GM23338 (cell line): ENCODE measurements at regions not wholly inside any gene's neighbourhood (a gene's known extent, or its start where the extent isn't known, plus 50 kb on each side); places are given as distances from the start of the nearest gene placed in this dataset.

Experiments
- ATAC-seq: fragments of 200-7000 bp; cut with Tn5 transposase; 3 replicates; pipeline ENCODE4 v1.9.1; 2020
- DNase-seq: peaks from one replicate; pipeline ENCODE4 v3.0.0-alpha.2; 2015; ENCODE audit warnings: low spot score
- H2AFZ ChIP-seq: fragments of 200-600 bp; sonication (generic); 2 replicates; pipeline ENCODE4 v1.8.0; 2016; ENCODE audit warnings: antibody characterized with exemption, mild to moderate bottlenecking, moderate library complexity
- H3F3A ChIP-seq: fragments of 200-600 bp; sonication (generic); replicated peaks from 2 replicates; pipeline ENCODE4 v1.8.0; 2017; ENCODE audit warnings: antibody characterized with exemption, mixed run types, low read depth
- H3K27ac ChIP-seq: fragments of 200-600 bp; sonication (generic); 2 replicates; pipeline ENCODE4 v1.6.1; 2016; ENCODE audit warnings: low read depth
- H3K27me3 ChIP-seq: fragments of 200-600 bp; sonication (generic); 2 replicates; pipeline ENCODE4 v1.8.0; 2016; ENCODE audit warnings: mild to moderate bottlenecking, mixed run types, moderate library complexity; ENCODE audit not compliant: insufficient read depth
- H3K36me3 ChIP-seq: fragments of 200-600 bp; sonication (generic); 2 replicates; pipeline ENCODE4 v1.8.0; 2016; ENCODE audit warnings: mild to moderate bottlenecking; ENCODE audit not compliant: insufficient read depth
- H3K4me1 ChIP-seq: fragments of 200-600 bp; sonication (generic); 2 replicates; pipeline ENCODE4 v1.8.0; 2016; ENCODE audit warnings: mild to moderate bottlenecking, moderate library complexity; ENCODE audit not compliant: insufficient read depth
- H3K4me2 ChIP-seq: fragments of 200-600 bp; sonication (generic); 2 replicates; pipeline ENCODE4 v1.7.1; 2017; ENCODE audit warnings: mixed run types
- H3K4me3 ChIP-seq: fragments of 200-600 bp; sonication (generic); 2 replicates; pipeline ENCODE4 v1.6.1; 2016; ENCODE audit warnings: mixed run types
- H3K79me2 ChIP-seq: fragments of 200-600 bp; sonication (generic); replicated peaks from 2 replicates; pipeline ENCODE4 v1.8.0; 2017; ENCODE audit warnings: mild to moderate bottlenecking; ENCODE audit not compliant: insufficient read depth
- H3K9me2 ChIP-seq: fragments of 200-600 bp; sonication (generic); 2 replicates; pipeline ENCODE4 v1.8.0; 2017; ENCODE audit not compliant: insufficient read depth
- H4K20me1 ChIP-seq: fragments of 200-600 bp; sonication (generic); replicated peaks from 2 replicates; pipeline ENCODE4 v1.8.0; 2017; ENCODE audit warnings: mild to moderate bottlenecking; ENCODE audit not compliant: insufficient read depth
- H3K27ac Mint-ChIP-seq: 2 replicates; pipeline ENCODE4 v1.8.0; 2020; ENCODE audit warnings: inconsistent platforms, mild to moderate bottlenecking, moderate library complexity, mixed read lengths
- H3K27me3 Mint-ChIP-seq: 3 replicates; pipeline ENCODE4 v1.8.0; 2022; ENCODE audit warnings: low read depth, mild to moderate bottlenecking, moderate library complexity, mixed read lengths, inconsistent platforms; ENCODE audit not compliant: insufficient read depth, poor library complexity
- H3K36me3 Mint-ChIP-seq: 3 replicates; pipeline ENCODE4 v1.8.0; 2021; ENCODE audit warnings: low read depth, mild to moderate bottlenecking, inconsistent platforms, moderate library complexity, mixed read lengths
- H3K4me1 Mint-ChIP-seq: 3 replicates; pipeline ENCODE4 v1.8.0; 2020; ENCODE audit warnings: mild to moderate bottlenecking, inconsistent platforms, mixed read lengths
- H3K4me3 Mint-ChIP-seq: 3 replicates; pipeline ENCODE4 v1.8.0; 2021; ENCODE audit warnings: moderate library complexity, mild to moderate bottlenecking, inconsistent platforms, mixed read lengths
- H3K9me3 Mint-ChIP-seq: 3 replicates; pipeline ENCODE4 v1.8.0; 2020; ENCODE audit warnings: moderate library complexity, mild to moderate bottlenecking, inconsistent platforms, mixed read lengths
- CREB1 ChIP-seq: fragments of 250-450 bp; sonication (Bioruptor Pico); IDR thresholded peaks from 2 replicates; pipeline ENCODE4 v1.5.0; 2020; ENCODE audit warnings: low read depth, mild to moderate bottlenecking, moderate library complexity
- ETS1 ChIP-seq: IDR thresholded peaks from 2 replicates; pipeline ENCODE4 v1.6.1; 2016; ENCODE audit warnings: antibody characterized with exemption
- EZH2 ChIP-seq: fragments of 200-600 bp; sonication (generic); IDR thresholded peaks from one replicate; pipeline ENCODE4 v1.8.0; 2017; ENCODE audit warnings: antibody characterized with exemption, mild to moderate bottlenecking, low read depth; ENCODE audit not compliant: unreplicated experiment
- EZH2phosphoT487 ChIP-seq: fragments of 200-600 bp; sonication (generic); IDR thresholded peaks from one replicate; pipeline ENCODE4 v1.8.1; 2018; ENCODE audit warnings: antibody characterized with exemption; ENCODE audit not compliant: unreplicated experiment
- JUNB ChIP-seq: IDR thresholded peaks from one replicate; pipeline ENCODE4 v1.6.1; 2016; ENCODE audit warnings: antibody characterized with exemption; ENCODE audit not compliant: unreplicated experiment
- NANOG ChIP-seq: IDR thresholded peaks from 2 replicates; pipeline ENCODE4 v1.6.1; 2016; ENCODE audit warnings: antibody characterized with exemption, borderline replicate concordance
- POLR2AphosphoS5 ChIP-seq: IDR thresholded peaks from 2 replicates; pipeline ENCODE4 v1.6.1; 2016; ENCODE audit warnings: antibody characterized with exemption, low read depth
- STAT1 ChIP-seq: IDR thresholded peaks from one replicate; pipeline ENCODE4 v1.6.1; 2016; ENCODE audit warnings: antibody characterized with exemption; ENCODE audit not compliant: unreplicated experiment
- ZNF114 ChIP-seq: fragments of 250-450 bp; sonication (Bioruptor Pico); IDR thresholded peaks from 2 replicates; pipeline ENCODE4 v1.5.0; 2020; ENCODE audit warnings: mild to moderate bottlenecking, moderate library complexity
- ZNF331 ChIP-seq: fragments of 250-450 bp; sonication (Bioruptor Pico); IDR thresholded peaks from 2 replicates; pipeline ENCODE4 v1.5.0; 2020; ENCODE audit warnings: low read depth, mild to moderate bottlenecking, moderate library complexity
- TF ChIP-seq, protein P1 (sequence below), 2 experiments: fragments of 200-600 bp in 1 of 2; sonication (generic) in 1 of 2; conservative IDR thresholded peaks; 2 replicates each; pipeline versions ENCODE4 v1.5.1 to v1.6.1; 2016 to 2017; ENCODE audit warnings: antibody characterized with exemption in 2 of 2, low read depth in 2 of 2, mild to moderate bottlenecking in 2 of 2, moderate library complexity in 1 of 2
- TF ChIP-seq, protein P2 (sequence below): IDR thresholded peaks from one replicate; pipeline ENCODE4 v1.6.1; 2018; ENCODE audit warnings: antibody characterized with exemption; ENCODE audit not compliant: unreplicated experiment

GRCh38 chr9:119667163-119667562, 297.9 kb upstream of the BRINP1 start:
- no peaks in the 10 kb centered on the region for H3K9me3 Mint-ChIP-seq
- Histone ChIP-seq H3F3A (no peaks in the 10 kb centered on the region), H3K79me2 (no peaks in the 10 kb centered on the region), H3K9me2 (peaks cover 18% of the 10 kb centered on the region), H3K27me3 (no peaks in the 10 kb centered on the region), H4K20me1 (no peaks in the 10 kb centered on the region), H3K36me3 (no peaks in the 10 kb centered on the region), H2AFZ (no peak overlapping the region), H3K27ac (0 out of 2 replicates have a peak overlapping the region, but pooled peaks have one; percentile 5), H3K4me2 (no peak overlapping the region), H3K4me3 (no peak overlapping the region), H3K4me1 (peaks cover 20% of the 10 kb centered on the region; the same call in 1 of the 2 replicates)
- peak; percentile 2 for DNase-seq
- H3K4me1 Mint-ChIP-seq = peaks cover 17% of the 10 kb centered on the region; the same call in 2 of the 3 replicates
- ATAC-seq = no peak
- H3K4me3 Mint-ChIP-seq = no peak overlapping the region
- no peaks in the 10 kb centered on the region for H3K36me3 Mint-ChIP-seq
- no peaks in the 10 kb centered on the region for H3K27me3 Mint-ChIP-seq
- 0 out of 2 replicates have a peak overlapping the region, but pooled peaks have one; percentile 14 for H3K27ac Mint-ChIP-seq
- TF ChIP-seq EZH2 (no peak), NANOG (no peak)
- TF ChIP-seq, protein P1, sequence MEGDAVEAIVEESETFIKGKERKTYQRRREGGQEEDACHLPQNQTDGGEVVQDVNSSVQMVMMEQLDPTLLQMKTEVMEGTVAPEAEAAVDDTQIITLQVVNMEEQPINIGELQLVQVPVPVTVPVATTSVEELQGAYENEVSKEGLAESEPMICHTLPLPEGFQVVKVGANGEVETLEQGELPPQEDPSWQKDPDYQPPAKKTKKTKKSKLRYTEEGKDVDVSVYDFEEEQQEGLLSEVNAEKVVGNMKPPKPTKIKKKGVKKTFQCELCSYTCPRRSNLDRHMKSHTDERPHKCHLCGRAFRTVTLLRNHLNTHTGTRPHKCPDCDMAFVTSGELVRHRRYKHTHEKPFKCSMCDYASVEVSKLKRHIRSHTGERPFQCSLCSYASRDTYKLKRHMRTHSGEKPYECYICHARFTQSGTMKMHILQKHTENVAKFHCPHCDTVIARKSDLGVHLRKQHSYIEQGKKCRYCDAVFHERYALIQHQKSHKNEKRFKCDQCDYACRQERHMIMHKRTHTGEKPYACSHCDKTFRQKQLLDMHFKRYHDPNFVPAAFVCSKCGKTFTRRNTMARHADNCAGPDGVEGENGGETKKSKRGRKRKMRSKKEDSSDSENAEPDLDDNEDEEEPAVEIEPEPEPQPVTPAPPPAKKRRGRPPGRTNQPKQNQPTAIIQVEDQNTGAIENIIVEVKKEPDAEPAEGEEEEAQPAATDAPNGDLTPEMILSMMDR (conservative IDR thresholded peaks at IDR 0.05; ENCODE audit: low read depth in 2 of 2) = peak; percentile 15 to 42; a peak in 2 of 4 replicates

- Histone ChIP-seq H4K20me1 (no peaks in the 10 kb centered on the region), H3K4me1 (peaks cover 2% of the 10 kb centered on the region; the same call in 1 of the 2 replicates), H3K4me2 (no peak overlapping the region), H3K4me3 (no peak overlapping the region), H2AFZ (no peak overlapping the region), H3K36me3 (no peaks in the 10 kb centered on the region), H3K27ac (no peak overlapping the region), H3F3A (no peaks in the 10 kb centered on the region), H3K27me3 (no peaks in the 10 kb centered on the region), H3K9me2 (peaks cover 21% of the 10 kb centered on the region), H3K79me2 (no peaks in the 10 kb centered on the region)
- peaks cover 2% of the 10 kb centered on the region; the same call in 2 of the 3 replicates for H3K4me1 Mint-ChIP-seq
- H3K36me3 Mint-ChIP-seq = no peaks in the 10 kb centered on the region
- DNase-seq = no peak
- H3K27me3 Mint-ChIP-seq = no peaks in the 10 kb centered on the region
- H3K9me3 Mint-ChIP-seq = no peaks in the 10 kb centered on the region
- TF ChIP-seq CREB1 (CRISPR knock-in tag) = no peak
- TF ChIP-seq, protein P1 (conservative IDR thresholded peaks at IDR 0.05; ENCODE audit: low read depth in 2 of 2) = no peak
- TF ChIP-seq NANOG = no peak
- TF ChIP-seq EZH2phosphoT487 = no peak
- TF ChIP-seq, protein P2, sequence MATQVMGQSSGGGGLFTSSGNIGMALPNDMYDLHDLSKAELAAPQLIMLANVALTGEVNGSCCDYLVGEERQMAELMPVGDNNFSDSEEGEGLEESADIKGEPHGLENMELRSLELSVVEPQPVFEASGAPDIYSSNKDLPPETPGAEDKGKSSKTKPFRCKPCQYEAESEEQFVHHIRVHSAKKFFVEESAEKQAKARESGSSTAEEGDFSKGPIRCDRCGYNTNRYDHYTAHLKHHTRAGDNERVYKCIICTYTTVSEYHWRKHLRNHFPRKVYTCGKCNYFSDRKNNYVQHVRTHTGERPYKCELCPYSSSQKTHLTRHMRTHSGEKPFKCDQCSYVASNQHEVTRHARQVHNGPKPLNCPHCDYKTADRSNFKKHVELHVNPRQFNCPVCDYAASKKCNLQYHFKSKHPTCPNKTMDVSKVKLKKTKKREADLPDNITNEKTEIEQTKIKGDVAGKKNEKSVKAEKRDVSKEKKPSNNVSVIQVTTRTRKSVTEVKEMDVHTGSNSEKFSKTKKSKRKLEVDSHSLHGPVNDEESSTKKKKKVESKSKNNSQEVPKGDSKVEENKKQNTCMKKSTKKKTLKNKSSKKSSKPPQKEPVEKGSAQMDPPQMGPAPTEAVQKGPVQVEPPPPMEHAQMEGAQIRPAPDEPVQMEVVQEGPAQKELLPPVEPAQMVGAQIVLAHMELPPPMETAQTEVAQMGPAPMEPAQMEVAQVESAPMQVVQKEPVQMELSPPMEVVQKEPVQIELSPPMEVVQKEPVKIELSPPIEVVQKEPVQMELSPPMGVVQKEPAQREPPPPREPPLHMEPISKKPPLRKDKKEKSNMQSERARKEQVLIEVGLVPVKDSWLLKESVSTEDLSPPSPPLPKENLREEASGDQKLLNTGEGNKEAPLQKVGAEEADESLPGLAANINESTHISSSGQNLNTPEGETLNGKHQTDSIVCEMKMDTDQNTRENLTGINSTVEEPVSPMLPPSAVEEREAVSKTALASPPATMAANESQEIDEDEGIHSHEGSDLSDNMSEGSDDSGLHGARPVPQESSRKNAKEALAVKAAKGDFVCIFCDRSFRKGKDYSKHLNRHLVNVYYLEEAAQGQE = no peak
- no peak for TF ChIP-seq POLR2AphosphoS5
- TF ChIP-seq JUNB = no peak
- TF ChIP-seq ETS1 = no peak
- no peak for TF ChIP-seq ZNF331 (CRISPR knock-in tag)
- no peak for TF ChIP-seq ZNF114
- no peak for TF ChIP-seq STAT1
- no peak for ATAC-seq
- no peak overlapping the region for H3K4me3 Mint-ChIP-seq
- H3K27ac Mint-ChIP-seq = no peak overlapping the region
Measured at GRCh38 chr9:119662329-119662728, 293.1 kb upstream of the BRINP1 start.
